ENCODE measurements at regions not wholly inside any gene's neighbourhood (a gene's known extent, or its start where the extent isn't known, plus 50 kb on each side); places are given as distances from the start of the nearest gene placed in this dataset.

- no peak for TF ChIP-seq CTCF (IDR thresholded peaks at IDR 0.05; ENCODE audit: borderline replicate concordance, insufficient read depth, low read depth, low read length)
- no peak overlapping the region for H3K4me3 ChIP-seq (ENCODE audit: low read depth, low read length)
Measured at GRCh38 chr7:127530148-127530547, 55.2 kb downstream of the GCC1 start.

- no peak for TF ChIP-seq CTCF (IDR thresholded peaks at IDR 0.05; ENCODE audit: borderline replicate concordance, insufficient read depth, low read depth, low read length)
- H3K4me3 ChIP-seq (ENCODE audit: low read depth, low read length) = no peak overlapping the region
Measured at GRCh38 chr7:127527561-127527960, 57.8 kb downstream of the GCC1 start.

- no peak overlapping the region for H3K4me3 ChIP-seq (ENCODE audit: low read depth, low read length)
- TF ChIP-seq CTCF (IDR thresholded peaks at IDR 0.05; ENCODE audit: borderline replicate concordance, insufficient read depth, low read depth, low read length) = no peak
Measured at GRCh38 chr7:127525866-127526480, 59.4 kb downstream of the GCC1 start.

- TF ChIP-seq CTCF (IDR thresholded peaks at IDR 0.05; ENCODE audit: borderline replicate concordance, insufficient read depth, low read depth, low read length) = no peak
- no peak overlapping the region for H3K4me3 ChIP-seq (ENCODE audit: low read depth, low read length)
Measured at GRCh38 chr7:127516320-127516719, 69.1 kb downstream of the GCC1 start.

- 0 out of 2 replicates have a peak, but pooled peaks have one; percentile 24 for TF ChIP-seq CTCF (IDR thresholded peaks at IDR 0.05; ENCODE audit: borderline replicate concordance, insufficient read depth, low read depth, low read length)
- no peak overlapping the region for H3K4me3 ChIP-seq (ENCODE audit: low read depth, low read length)
Measured at GRCh38 chr7:127514499-127514898, 70.9 kb downstream of the GCC1 start.

- no peak overlapping the region for H3K4me3 ChIP-seq (ENCODE audit: low read depth, low read length)
- TF ChIP-seq CTCF (IDR thresholded peaks at IDR 0.05; ENCODE audit: borderline replicate concordance, insufficient read depth, low read depth, low read length) = no peak
Measured at GRCh38 chr7:127513311-127513710, 72.1 kb downstream of the GCC1 start.

- no peak overlapping the region for H3K4me3 ChIP-seq (ENCODE audit: low read depth, low read length)
- TF ChIP-seq CTCF (IDR thresholded peaks at IDR 0.05; ENCODE audit: borderline replicate concordance, insufficient read depth, low read depth, low read length) = no peak
Measured at GRCh38 chr7:127512663-127513062, 72.7 kb downstream of the GCC1 start.

Data from GM12875 (cell line).